GM23338 (cell line): ENCODE measurements at regions not wholly inside any gene's neighbourhood (a gene's known extent, or its start where the extent isn't known, plus 50 kb on each side); places are given as distances from the start of the nearest gene placed in this dataset.

Source experiments
- ATAC-seq: fragments of 200-7000 bp; cut with Tn5 transposase; 3 replicates; pipeline ENCODE4 v1.9.1; 2020
- DNase-seq: peaks from one replicate; pipeline ENCODE4 v3.0.0-alpha.2; 2015; ENCODE audit warnings: low spot score
- H2AFZ ChIP-seq: fragments of 200-600 bp; sonication (generic); 2 replicates; pipeline ENCODE4 v1.8.0; 2016; ENCODE audit warnings: antibody characterized with exemption, mild to moderate bottlenecking, moderate library complexity
- H3F3A ChIP-seq: fragments of 200-600 bp; sonication (generic); replicated peaks from 2 replicates; pipeline ENCODE4 v1.8.0; 2017; ENCODE audit warnings: antibody characterized with exemption, mixed run types, low read depth
- H3K27ac ChIP-seq: fragments of 200-600 bp; sonication (generic); 2 replicates; pipeline ENCODE4 v1.6.1; 2016; ENCODE audit warnings: low read depth
- H3K27me3 ChIP-seq: fragments of 200-600 bp; sonication (generic); 2 replicates; pipeline ENCODE4 v1.8.0; 2016; ENCODE audit warnings: mild to moderate bottlenecking, mixed run types, moderate library complexity; ENCODE audit not compliant: insufficient read depth
- H3K36me3 ChIP-seq: fragments of 200-600 bp; sonication (generic); 2 replicates; pipeline ENCODE4 v1.8.0; 2016; ENCODE audit warnings: mild to moderate bottlenecking; ENCODE audit not compliant: insufficient read depth
- H3K4me1 ChIP-seq: fragments of 200-600 bp; sonication (generic); 2 replicates; pipeline ENCODE4 v1.8.0; 2016; ENCODE audit warnings: mild to moderate bottlenecking, moderate library complexity; ENCODE audit not compliant: insufficient read depth
- H3K4me2 ChIP-seq: fragments of 200-600 bp; sonication (generic); 2 replicates; pipeline ENCODE4 v1.7.1; 2017; ENCODE audit warnings: mixed run types
- H3K4me3 ChIP-seq: fragments of 200-600 bp; sonication (generic); 2 replicates; pipeline ENCODE4 v1.6.1; 2016; ENCODE audit warnings: mixed run types
- H3K79me2 ChIP-seq: fragments of 200-600 bp; sonication (generic); replicated peaks from 2 replicates; pipeline ENCODE4 v1.8.0; 2017; ENCODE audit warnings: mild to moderate bottlenecking; ENCODE audit not compliant: insufficient read depth
- H3K9me2 ChIP-seq: fragments of 200-600 bp; sonication (generic); 2 replicates; pipeline ENCODE4 v1.8.0; 2017; ENCODE audit not compliant: insufficient read depth
- H4K20me1 ChIP-seq: fragments of 200-600 bp; sonication (generic); replicated peaks from 2 replicates; pipeline ENCODE4 v1.8.0; 2017; ENCODE audit warnings: mild to moderate bottlenecking; ENCODE audit not compliant: insufficient read depth
- H3K27ac Mint-ChIP-seq: 2 replicates; pipeline ENCODE4 v1.8.0; 2020; ENCODE audit warnings: inconsistent platforms, mild to moderate bottlenecking, moderate library complexity, mixed read lengths
- H3K27me3 Mint-ChIP-seq: 3 replicates; pipeline ENCODE4 v1.8.0; 2022; ENCODE audit warnings: low read depth, mild to moderate bottlenecking, moderate library complexity, mixed read lengths, inconsistent platforms; ENCODE audit not compliant: insufficient read depth, poor library complexity
- H3K36me3 Mint-ChIP-seq: 3 replicates; pipeline ENCODE4 v1.8.0; 2021; ENCODE audit warnings: low read depth, mild to moderate bottlenecking, inconsistent platforms, moderate library complexity, mixed read lengths
- H3K4me1 Mint-ChIP-seq: 3 replicates; pipeline ENCODE4 v1.8.0; 2020; ENCODE audit warnings: mild to moderate bottlenecking, inconsistent platforms, mixed read lengths
- H3K4me3 Mint-ChIP-seq: 3 replicates; pipeline ENCODE4 v1.8.0; 2021; ENCODE audit warnings: moderate library complexity, mild to moderate bottlenecking, inconsistent platforms, mixed read lengths
- H3K9me3 Mint-ChIP-seq: 3 replicates; pipeline ENCODE4 v1.8.0; 2020; ENCODE audit warnings: moderate library complexity, mild to moderate bottlenecking, inconsistent platforms, mixed read lengths
- CREB1 ChIP-seq: fragments of 250-450 bp; sonication (Bioruptor Pico); IDR thresholded peaks from 2 replicates; pipeline ENCODE4 v1.5.0; 2020; ENCODE audit warnings: low read depth, mild to moderate bottlenecking, moderate library complexity
- CTCF ChIP-seq, 2 experiments: fragments of 200-600 bp in 1 of 2; sonication (generic) in 1 of 2; conservative IDR thresholded peaks; 2 replicates each; pipeline versions ENCODE4 v1.5.1 to v1.6.1; 2016 to 2017; ENCODE audit warnings: antibody characterized with exemption in 2 of 2, low read depth in 2 of 2, mild to moderate bottlenecking in 2 of 2, moderate library complexity in 1 of 2
- ETS1 ChIP-seq: IDR thresholded peaks from 2 replicates; pipeline ENCODE4 v1.6.1; 2016; ENCODE audit warnings: antibody characterized with exemption
- EZH2 ChIP-seq: fragments of 200-600 bp; sonication (generic); IDR thresholded peaks from one replicate; pipeline ENCODE4 v1.8.0; 2017; ENCODE audit warnings: antibody characterized with exemption, mild to moderate bottlenecking, low read depth; ENCODE audit not compliant: unreplicated experiment
- EZH2phosphoT487 ChIP-seq: fragments of 200-600 bp; sonication (generic); IDR thresholded peaks from one replicate; pipeline ENCODE4 v1.8.1; 2018; ENCODE audit warnings: antibody characterized with exemption; ENCODE audit not compliant: unreplicated experiment
- JUNB ChIP-seq: IDR thresholded peaks from one replicate; pipeline ENCODE4 v1.6.1; 2016; ENCODE audit warnings: antibody characterized with exemption; ENCODE audit not compliant: unreplicated experiment
- NANOG ChIP-seq: IDR thresholded peaks from 2 replicates; pipeline ENCODE4 v1.6.1; 2016; ENCODE audit warnings: antibody characterized with exemption, borderline replicate concordance
- STAT1 ChIP-seq: IDR thresholded peaks from one replicate; pipeline ENCODE4 v1.6.1; 2016; ENCODE audit warnings: antibody characterized with exemption; ENCODE audit not compliant: unreplicated experiment
- ZNF114 ChIP-seq: fragments of 250-450 bp; sonication (Bioruptor Pico); IDR thresholded peaks from 2 replicates; pipeline ENCODE4 v1.5.0; 2020; ENCODE audit warnings: mild to moderate bottlenecking, moderate library complexity
- ZNF331 ChIP-seq: fragments of 250-450 bp; sonication (Bioruptor Pico); IDR thresholded peaks from 2 replicates; pipeline ENCODE4 v1.5.0; 2020; ENCODE audit warnings: low read depth, mild to moderate bottlenecking, moderate library complexity
- TF ChIP-seq, protein P1 (sequence below): IDR thresholded peaks from one replicate; pipeline ENCODE4 v1.6.1; 2018; ENCODE audit warnings: antibody characterized with exemption; ENCODE audit not compliant: unreplicated experiment
- TF ChIP-seq, protein P2 (sequence below): fragments of 250-450 bp; sonication (Bioruptor Pico); IDR thresholded peaks from 2 replicates; pipeline ENCODE4 v1.5.0; 2020; ENCODE audit warnings: mild to moderate bottlenecking, moderate library complexity

DNA sequence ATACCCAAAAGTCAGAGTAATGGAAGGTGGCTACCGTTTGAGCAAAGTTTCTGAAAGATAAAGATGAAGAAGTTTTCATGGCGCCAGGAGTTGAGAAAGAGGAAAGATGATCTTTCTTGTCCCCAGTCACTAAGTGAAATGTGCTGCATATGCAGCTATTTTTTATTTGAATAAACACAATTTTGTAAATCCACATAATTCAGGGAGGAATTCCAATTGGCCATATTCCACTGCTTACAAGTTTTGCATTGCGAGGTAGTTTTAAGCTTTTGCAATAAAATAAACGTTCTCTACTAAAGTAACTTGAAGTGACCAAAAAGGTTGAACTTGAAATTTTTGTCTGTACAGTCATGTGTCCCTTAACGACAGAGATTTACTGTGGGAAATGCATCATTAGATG is 139.3 kb upstream of the VCX2 start (continued):
- TF ChIP-seq CTCF (conservative IDR thresholded peaks at IDR 0.05; ENCODE audit: low read depth in 2 of 2), result no peak
- TF ChIP-seq NANOG, result no peak
- TF ChIP-seq, protein P1, sequence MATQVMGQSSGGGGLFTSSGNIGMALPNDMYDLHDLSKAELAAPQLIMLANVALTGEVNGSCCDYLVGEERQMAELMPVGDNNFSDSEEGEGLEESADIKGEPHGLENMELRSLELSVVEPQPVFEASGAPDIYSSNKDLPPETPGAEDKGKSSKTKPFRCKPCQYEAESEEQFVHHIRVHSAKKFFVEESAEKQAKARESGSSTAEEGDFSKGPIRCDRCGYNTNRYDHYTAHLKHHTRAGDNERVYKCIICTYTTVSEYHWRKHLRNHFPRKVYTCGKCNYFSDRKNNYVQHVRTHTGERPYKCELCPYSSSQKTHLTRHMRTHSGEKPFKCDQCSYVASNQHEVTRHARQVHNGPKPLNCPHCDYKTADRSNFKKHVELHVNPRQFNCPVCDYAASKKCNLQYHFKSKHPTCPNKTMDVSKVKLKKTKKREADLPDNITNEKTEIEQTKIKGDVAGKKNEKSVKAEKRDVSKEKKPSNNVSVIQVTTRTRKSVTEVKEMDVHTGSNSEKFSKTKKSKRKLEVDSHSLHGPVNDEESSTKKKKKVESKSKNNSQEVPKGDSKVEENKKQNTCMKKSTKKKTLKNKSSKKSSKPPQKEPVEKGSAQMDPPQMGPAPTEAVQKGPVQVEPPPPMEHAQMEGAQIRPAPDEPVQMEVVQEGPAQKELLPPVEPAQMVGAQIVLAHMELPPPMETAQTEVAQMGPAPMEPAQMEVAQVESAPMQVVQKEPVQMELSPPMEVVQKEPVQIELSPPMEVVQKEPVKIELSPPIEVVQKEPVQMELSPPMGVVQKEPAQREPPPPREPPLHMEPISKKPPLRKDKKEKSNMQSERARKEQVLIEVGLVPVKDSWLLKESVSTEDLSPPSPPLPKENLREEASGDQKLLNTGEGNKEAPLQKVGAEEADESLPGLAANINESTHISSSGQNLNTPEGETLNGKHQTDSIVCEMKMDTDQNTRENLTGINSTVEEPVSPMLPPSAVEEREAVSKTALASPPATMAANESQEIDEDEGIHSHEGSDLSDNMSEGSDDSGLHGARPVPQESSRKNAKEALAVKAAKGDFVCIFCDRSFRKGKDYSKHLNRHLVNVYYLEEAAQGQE, result no peak
- no peak for TF ChIP-seq ZNF331 (CRISPR knock-in tag)
- TF ChIP-seq JUNB, result no peak
- no peak for TF ChIP-seq STAT1
- TF ChIP-seq CREB1 (CRISPR knock-in tag), result no peak

DNA sequence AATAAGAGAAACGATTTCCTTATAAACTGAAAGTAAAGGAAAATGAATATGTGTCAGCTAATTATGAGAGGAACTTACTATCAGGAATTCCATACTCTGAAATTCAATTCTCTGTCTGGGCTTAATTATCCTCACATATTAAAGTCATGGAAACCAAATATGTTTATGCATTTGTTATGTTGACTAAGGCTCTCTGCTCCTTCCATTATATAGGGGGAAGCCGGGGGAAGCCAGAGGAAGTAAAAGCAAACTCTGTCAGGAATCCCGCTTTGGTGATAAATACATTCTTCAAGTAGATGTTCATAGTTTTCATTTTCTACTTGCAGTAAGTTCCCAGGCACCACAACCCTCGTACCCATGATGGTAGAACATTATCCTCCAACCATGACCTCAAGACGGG is 142.8 kb upstream of the VCX2 start:
- H3F3A ChIP-seq, result no peaks in the 10 kb centered on the region
- H3K4me1 ChIP-seq, result peaks cover 4% of the 10 kb centered on the region; the same call in 1 of the 2 replicates
- no peak for DNase-seq
- H4K20me1 ChIP-seq, result no peaks in the 10 kb centered on the region
- no peak overlapping the region for H3K4me2 ChIP-seq
- H3K4me1 Mint-ChIP-seq, result peaks cover 2% of the 10 kb centered on the region; the same call in 2 of the 3 replicates
- no peaks in the 10 kb centered on the region for H3K27me3 Mint-ChIP-seq
- no peaks in the 10 kb centered on the region for H3K79me2 ChIP-seq
- no peaks in the 10 kb centered on the region for H3K36me3 ChIP-seq
- H3K27ac Mint-ChIP-seq, result no peak overlapping the region
- ATAC-seq, result no peak
- no peak overlapping the region for H2AFZ ChIP-seq
- H3K36me3 Mint-ChIP-seq, result no peaks in the 10 kb centered on the region
- H3K27ac ChIP-seq, result no peak overlapping the region
- H3K9me2 ChIP-seq, result no peaks in the 10 kb centered on the region
- no peaks in the 10 kb centered on the region for H3K9me3 Mint-ChIP-seq
- no peaks in the 10 kb centered on the region for H3K27me3 ChIP-seq
- H3K4me3 Mint-ChIP-seq, result no peak overlapping the region
- H3K4me3 ChIP-seq, result no peak overlapping the region
- TF ChIP-seq, protein P2, sequence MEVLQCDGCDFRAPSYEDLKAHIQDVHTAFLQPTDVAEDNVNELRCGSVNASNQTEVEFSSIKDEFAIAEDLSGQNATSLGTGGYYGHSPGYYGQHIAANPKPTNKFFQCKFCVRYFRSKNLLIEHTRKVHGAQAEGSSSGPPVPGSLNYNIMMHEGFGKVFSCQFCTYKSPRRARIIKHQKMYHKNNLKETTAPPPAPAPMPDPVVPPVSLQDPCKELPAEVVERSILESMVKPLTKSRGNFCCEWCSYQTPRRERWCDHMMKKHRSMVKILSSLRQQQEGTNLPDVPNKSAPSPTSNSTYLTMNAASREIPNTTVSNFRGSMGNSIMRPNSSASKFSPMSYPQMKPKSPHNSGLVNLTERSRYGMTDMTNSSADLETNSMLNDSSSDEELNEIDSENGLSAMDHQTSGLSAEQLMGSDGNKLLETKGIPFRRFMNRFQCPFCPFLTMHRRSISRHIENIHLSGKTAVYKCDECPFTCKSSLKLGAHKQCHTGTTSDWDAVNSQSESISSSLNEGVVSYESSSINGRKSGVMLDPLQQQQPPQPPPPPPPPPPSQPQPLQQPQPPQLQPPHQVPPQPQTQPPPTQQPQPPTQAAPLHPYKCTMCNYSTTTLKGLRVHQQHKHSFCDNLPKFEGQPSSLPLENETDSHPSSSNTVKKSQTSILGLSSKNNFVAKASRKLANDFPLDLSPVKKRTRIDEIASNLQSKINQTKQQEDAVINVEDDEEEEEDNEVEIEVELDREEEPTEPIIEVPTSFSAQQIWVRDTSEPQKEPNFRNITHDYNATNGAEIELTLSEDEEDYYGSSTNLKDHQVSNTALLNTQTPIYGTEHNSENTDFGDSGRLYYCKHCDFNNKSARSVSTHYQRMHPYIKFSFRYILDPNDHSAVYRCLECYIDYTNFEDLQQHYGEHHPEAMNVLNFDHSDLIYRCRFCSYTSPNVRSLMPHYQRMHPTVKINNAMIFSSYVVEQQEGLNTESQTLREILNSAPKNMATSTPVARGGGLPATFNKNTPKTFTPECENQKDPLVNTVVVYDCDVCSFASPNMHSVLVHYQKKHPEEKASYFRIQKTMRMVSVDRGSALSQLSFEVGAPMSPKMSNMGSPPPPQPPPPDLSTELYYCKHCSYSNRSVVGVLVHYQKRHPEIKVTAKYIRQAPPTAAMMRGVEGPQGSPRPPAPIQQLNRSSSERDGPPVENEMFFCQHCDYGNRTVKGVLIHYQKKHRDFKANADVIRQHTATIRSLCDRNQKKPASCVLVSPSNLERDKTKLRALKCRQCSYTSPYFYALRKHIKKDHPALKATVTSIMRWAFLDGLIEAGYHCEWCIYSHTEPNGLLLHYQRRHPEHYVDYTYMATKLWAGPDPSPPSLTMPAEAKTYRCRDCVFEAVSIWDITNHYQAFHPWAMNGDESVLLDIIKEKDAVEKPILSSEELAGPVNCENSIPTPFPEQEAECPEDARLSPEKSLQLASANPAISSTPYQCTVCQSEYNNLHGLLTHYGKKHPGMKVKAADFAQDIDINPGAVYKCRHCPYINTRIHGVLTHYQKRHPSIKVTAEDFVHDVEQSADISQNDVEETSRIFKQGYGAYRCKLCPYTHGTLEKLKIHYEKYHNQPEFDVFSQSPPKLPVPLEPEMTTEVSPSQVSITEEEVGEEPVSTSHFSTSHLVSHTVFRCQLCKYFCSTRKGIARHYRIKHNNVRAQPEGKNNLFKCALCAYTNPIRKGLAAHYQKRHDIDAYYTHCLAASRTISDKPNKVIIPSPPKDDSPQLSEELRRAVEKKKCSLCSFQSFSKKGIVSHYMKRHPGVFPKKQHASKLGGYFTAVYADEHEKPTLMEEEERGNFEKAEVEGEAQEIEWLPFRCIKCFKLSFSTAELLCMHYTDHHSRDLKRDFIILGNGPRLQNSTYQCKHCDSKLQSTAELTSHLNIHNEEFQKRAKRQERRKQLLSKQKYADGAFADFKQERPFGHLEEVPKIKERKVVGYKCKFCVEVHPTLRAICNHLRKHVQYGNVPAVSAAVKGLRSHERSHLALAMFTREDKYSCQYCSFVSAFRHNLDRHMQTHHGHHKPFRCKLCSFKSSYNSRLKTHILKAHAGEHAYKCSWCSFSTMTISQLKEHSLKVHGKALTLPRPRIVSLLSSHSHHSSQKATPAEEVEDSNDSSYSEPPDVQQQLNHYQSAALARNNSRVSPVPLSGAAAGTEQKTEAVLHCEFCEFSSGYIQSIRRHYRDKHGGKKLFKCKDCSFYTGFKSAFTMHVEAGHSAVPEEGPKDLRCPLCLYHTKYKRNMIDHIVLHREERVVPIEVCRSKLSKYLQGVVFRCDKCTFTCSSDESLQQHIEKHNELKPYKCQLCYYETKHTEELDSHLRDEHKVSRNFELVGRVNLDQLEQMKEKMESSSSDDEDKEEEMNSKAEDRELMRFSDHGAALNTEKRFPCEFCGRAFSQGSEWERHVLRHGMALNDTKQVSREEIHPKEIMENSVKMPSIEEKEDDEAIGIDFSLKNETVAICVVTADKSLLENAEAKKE (CRISPR knock-in tag), result no peak
- TF ChIP-seq EZH2, result no peak
- no peak for TF ChIP-seq NANOG
- no peak for TF ChIP-seq ZNF114 (CRISPR knock-in tag)
- no peak for TF ChIP-seq ETS1
- TF ChIP-seq JUNB, result no peak
- TF ChIP-seq STAT1, result no peak
- TF ChIP-seq EZH2phosphoT487, result no peak
